ENCODE measurements at regions not wholly inside any gene's neighbourhood (a gene's known extent, or its start where the extent isn't known, plus 50 kb on each side); places are given as distances from the start of the nearest gene placed in this dataset.

DNA sequence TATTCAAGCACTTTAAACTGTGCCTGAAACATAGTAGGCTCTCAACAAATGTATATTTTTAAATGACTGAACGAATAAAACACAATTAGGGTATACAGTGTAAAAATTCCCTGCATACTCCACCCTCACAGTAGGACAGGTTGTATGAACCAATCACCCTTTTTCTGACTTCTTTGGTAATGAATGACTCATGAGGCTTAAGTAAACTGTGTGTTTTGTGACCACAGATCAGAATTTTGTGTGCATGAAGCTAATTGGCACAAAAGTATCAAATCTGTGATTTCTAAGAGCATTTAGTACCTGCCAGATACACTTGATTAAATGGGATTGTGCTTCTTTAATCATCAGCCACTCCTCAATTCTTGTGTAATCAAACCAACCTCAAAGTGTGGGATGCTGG lies 109.9 kb upstream of the MAP4K3 start:
- CTCF ChIA-PET, result interaction anchor here (0.6 kb wide), 1 partner anchor 47 kb away, joined by 3 read pairs; no protein-coding TSS in a partner anchor
- no peak for DNase-seq (ENCODE audit: low spot score)
- no peak overlapping the region for H3K27ac ChIP-seq

DNA sequence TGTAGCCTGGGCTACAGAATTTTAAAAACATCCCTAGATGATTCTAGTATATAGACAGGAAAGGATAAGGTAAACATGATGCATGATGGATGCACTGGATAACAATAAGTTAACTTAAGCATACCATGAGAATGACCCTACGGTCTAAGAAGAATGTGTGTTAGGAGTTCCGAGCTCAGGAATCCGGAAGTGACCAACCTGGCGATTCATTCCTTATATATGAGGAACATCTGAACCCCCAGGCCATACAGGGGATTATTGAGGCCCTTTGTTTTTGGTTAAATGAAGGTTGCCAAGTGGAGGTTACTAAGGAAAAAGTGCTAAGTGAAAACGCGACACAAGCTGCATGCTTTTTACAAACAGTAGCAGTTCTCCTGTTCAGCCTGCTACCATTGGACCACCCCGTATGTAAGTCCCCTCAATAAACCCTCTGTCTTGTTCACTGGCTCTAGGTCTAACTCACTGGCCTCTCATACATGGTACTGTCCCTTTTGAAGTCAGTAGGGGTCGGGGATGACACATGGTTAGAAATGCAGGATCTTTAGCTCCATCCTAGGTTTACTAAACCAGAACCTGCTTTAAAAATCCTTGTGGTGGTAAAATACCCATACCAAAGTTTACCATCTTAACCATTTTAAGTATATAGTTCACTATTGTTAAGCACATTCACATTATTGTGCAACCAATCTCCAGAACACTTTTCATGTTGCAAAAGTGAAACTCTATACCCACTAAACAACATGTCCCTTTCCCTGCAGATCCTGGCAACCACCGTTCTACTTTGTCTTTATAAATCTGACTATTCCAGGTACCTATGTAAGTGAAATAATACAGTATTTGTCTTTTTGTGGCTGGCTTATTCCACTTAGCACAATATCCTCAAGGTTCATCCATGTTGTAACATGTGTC lies 111.0 kb upstream of the MAP4K3 start:
- DNase-seq (ENCODE audit: low spot score), result peak; percentile 51
- H3K27ac ChIP-seq, result no peak overlapping the region

More for the DNA sequence above, 109.9 kb upstream of the MAP4K3 start:
- TF ChIP-seq CTCF (conservative IDR thresholded peaks at IDR 0.05; ENCODE audit: low read depth), result no peak
- POLR2A ChIA-PET (ENCODE audit: low non-redundant PET), result no interaction called here

DNA sequence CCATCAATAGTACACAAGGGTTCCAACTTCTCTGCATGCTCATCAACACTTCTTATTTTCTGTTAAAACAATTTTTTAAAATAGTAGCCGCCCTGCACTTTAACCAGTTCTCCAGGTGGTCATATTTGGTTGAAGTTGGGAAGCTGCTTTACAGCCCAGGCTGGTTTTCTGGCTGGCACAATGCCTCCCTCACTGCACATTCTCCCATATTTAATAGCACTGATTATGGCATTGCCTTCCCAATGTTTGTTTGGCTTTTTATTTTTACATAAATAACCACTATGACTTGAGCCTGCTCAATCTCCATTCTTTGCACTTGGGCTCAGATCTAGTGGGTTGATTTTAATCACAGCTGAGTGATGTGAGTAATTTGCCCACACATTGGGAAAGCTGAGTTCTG lies 111.9 kb upstream of the MAP4K3 start:
- no peak for TF ChIP-seq CTCF (conservative IDR thresholded peaks at IDR 0.05; ENCODE audit: low read depth)
- DNase-seq (ENCODE audit: low spot score), result no peak
- no peak overlapping the region for H3K27ac ChIP-seq
- ChIA-PET POLR2A (ENCODE audit: low non-redundant PET) (no interaction called here), CTCF (no interaction called here)

More for the DNA sequence above, 111.0 kb upstream of the MAP4K3 start:
- TF ChIP-seq CTCF (conservative IDR thresholded peaks at IDR 0.05; ENCODE audit: low read depth), result no peak
- ChIA-PET CTCF (no interaction called here), POLR2A (ENCODE audit: low non-redundant PET) (no interaction called here)

GRCh38 chr2:39549718-39550464 lies 112.8 kb upstream of the MAP4K3 start:
- no peak for TF ChIP-seq CTCF (conservative IDR thresholded peaks at IDR 0.05; ENCODE audit: low read depth)
- no peak for DNase-seq (ENCODE audit: low spot score)

DNA sequence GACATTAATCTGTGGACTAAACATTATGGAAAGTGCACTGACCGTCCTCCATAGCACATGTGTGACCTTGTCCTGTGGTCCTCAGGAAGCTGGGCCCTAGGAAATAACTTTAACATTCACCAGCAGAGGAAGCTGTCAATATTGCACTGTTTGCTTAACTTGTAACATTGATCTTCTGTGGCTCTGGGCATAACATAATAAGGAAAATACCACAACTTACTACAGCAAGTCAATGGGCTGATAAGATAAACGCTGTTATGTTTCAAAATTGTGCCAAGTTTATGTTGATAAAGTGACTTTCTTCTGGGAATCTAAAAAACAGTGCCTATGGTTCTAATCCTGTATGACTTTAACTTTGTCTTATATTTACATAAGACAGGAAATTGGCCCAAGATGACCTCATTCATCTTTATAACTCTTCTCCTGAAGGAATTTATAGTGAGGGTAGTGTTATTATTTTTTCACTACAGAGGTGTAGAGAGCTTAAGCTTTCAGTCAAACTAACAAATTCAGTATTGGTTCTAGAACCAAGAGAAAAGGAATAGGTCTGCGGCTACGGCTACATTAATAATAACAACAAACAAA lies 113.7 kb upstream of the MAP4K3 start:
- ChIA-PET POLR2A (ENCODE audit: low non-redundant PET) (no interaction called here), CTCF (interaction anchor here (0.5 kb wide), 1 partner anchor 35 kb away, joined by 4 read pairs; no protein-coding TSS in a partner anchor)
- TF ChIP-seq CTCF (conservative IDR thresholded peaks at IDR 0.05; ENCODE audit: low read depth), result no peak
- no peak for DNase-seq (ENCODE audit: low spot score)
- no peak overlapping the region for H3K27ac ChIP-seq

More at GRCh38 chr2:39549718-39550464, 112.8 kb upstream of the MAP4K3 start:
- CTCF ChIA-PET, result interaction anchor here (0.5 kb wide), 1 partner anchor 35 kb away, joined by 4 read pairs; no protein-coding TSS in a partner anchor
- POLR2A ChIA-PET (ENCODE audit: low non-redundant PET), result no interaction called here
- no peak overlapping the region for H3K27ac ChIP-seq

DNA sequence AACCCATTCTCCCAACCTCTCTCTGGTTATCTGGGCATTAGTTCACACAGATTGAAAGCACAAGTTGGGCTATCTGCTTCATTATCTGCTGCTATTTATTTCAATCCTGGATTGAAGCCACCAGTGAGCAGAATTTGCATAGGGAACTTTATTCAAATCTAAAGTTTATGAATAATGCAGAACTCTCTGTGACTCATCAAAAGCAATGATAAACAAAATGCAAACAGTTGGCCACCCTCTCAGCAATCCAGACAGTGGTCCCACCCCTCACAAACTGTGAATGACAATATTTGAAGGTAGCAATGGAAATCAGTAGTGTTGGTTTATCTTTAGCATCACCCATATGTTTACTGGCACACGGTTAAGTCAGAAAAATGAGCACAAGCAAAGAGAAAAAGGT lies 106.8 kb upstream of the TMEM178A start:
- no peak overlapping the region for H3K27ac ChIP-seq
- ChIA-PET CTCF (no interaction called here), POLR2A (ENCODE audit: low non-redundant PET) (no interaction called here)
- no peak for TF ChIP-seq CTCF (conservative IDR thresholded peaks at IDR 0.05; ENCODE audit: low read depth)
- DNase-seq (ENCODE audit: low spot score), result no peak

All from RWPE1 (cell line).